Effector CD8-positive, alpha-beta T cell (primary cell): ENCODE measurements at regions not wholly inside any gene's neighbourhood (a gene's known extent, or its start where the extent isn't known, plus 50 kb on each side); places are given as distances from the start of the nearest gene placed in this dataset.

ENCODE experiments used
- DNase-seq: peaks from one replicate; lab custom pipeline; 2025; lab: John Stamatoyannopoulos, UW

DNA sequence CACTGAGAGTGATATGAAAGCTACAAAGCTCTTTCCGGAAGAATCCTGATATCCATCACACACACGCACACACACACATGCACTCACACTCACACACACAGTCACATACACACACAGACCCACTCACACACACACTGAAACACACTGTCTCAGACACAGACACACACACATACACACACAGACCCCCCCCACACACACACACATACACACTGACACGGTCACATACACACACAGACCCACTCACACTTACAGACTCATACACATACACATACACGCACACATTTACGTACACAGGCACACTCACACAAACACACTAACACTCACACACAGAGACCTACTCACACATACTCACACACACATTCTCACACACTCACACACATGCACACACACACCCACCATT, 58.6 kb downstream of the LIG4 start:
- DNase-seq, result no peak

DNA sequence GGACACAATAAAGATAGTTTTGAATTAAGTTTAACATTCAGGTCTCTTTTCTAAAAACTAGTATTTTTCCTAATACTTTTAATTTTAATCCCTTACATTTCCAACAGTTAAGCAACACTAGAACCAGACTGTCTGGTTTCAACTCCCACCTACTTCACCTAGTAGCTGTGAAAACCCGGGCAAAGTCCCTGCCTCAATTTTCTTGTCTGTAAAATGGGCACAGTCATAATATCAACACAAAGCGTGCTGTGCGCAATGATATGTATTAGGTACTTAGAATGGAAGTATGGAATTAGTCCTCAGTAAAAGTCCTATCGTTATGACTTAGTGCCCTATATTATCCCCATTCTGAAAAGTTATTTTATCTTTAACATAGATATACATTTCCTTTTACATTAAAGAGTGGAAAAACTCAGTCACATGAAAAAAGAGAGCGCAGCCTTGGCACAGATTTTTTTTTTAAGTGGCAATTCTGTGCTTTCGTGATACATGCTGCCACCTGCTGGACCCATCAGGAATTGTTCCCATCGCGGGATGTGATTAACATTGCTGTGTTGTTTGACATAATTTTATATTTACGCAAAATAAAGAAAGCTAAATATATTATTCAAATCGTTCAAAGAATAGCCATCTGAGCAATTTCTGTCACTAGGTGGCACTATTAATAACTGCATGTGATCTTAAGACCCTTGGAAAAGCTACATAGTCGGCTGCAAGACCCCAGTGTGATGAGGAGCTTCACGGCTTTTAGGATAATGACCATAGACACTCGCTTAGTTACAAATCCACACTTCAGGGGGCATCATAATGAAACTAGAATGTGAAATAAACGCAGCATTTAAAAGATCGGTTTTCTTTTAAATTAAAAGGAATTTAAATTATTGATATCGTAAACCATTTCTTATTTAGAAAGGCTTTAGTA, 59.9 kb downstream of the LIG4 start:
- peak; percentile 35 for DNase-seq

DNA sequence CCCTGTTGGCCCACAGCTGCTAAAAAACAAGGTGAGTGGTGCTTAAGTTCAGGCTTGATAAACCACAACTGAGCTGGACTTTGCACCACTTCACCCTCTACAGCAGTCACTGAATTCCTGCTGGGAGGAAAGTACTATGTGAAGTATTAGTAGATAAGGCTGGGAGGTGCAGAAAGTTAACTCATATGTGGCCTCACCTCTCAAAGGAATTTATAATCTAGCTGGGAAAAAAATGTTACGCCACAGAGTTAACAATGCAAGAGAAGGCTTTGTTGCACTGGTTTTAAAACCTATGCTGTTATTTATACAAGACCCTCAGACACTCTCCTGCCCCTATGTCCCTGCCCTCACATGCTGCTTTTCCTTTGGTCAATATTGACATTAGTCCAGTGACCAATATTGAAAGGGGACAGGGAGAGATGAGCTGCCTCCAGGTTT, 60.9 kb downstream of the LIG4 start:
- no peak for DNase-seq

DNA sequence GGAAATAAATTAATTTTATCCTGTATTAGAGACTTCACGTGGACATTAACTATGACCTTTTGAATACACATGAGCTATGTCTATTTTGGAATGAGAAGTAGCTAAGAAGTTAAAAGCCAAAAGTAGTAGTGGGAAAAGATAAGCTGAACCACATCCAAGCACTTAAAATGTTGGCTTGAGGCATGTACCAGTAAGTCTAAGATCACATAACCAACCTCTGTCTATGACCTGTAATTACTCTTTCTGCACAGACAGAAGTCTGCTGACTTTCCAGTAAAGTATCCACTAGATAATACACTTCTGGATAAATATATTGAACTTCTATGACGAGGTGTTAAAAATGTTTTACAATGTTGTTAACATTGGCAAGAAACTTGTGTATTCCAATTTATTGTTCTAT, 68.7 kb downstream of the LIG4 start:
- no peak for DNase-seq

DNA sequence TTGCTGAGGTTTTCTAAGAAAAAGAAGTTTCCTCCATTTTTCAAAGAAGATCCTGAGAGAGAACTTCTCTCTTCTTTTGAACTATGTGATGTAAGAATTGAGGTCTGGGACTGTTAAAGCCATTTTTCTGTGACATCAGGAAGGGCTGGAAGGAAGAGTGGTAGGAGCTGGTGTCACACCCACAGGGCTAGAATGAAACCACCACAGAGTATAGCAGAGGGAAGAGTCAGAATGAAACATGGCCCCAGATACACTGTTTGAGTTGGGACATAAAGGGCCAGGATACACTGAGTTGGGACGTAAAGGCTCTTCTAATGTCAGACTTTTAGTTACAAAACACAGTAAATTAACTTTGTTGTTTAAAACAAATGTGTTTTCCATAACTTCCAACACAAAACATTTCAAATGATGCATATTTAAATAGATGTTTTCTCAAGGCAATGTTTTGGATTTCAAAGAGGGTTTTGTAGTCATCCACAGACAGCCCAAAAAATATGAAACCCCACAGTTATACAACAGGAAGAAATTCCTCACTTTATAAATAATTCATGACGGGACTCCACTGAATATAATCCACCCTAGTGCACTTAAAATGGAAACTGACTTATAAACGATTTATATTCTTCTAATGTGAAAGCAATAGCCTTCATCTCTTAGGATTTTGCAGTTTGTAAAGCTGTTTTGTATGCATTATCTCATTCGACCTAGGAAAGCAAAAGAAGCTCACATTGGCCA, 72.5 kb downstream of the LIG4 start:
- no peak for DNase-seq

DNA sequence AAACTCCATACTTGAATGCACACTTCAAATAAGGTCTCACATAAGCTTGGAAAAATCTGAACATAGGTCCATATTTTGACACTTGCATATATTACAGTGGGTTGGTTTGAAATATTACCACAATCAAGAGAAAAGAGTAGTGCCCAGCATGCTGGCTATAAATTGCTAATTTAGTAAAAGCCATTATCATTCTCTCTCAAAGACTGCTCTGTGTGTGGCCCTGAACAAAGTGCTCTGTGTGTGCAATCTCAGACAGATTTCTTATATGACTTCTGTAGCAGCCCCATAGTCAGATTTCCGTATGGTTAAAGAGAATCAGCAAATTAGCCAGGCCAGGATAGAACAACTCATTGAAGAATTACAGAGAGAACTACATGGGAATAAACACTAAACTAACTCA, 78.2 kb downstream of the LIG4 start:
- DNase-seq, result no peak

DNA sequence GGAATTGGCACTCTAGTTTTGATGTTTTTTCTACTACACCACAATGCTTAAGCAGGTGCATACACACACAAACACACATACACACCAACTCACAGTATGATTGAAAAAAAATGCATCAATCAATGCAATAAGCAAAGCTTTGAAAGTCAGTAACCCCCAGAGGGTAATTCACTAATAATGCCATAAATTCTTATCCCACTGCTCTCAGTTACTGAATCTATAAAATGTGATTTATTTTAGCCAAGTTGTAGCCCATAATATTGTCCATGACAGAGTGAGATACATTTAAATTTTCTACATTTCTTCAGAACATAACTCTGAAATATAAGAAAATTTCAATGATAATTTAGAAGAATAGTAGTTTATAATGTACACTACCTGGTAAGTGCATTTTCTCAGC, 87.9 kb downstream of the LIG4 start:
- no peak for DNase-seq

DNA sequence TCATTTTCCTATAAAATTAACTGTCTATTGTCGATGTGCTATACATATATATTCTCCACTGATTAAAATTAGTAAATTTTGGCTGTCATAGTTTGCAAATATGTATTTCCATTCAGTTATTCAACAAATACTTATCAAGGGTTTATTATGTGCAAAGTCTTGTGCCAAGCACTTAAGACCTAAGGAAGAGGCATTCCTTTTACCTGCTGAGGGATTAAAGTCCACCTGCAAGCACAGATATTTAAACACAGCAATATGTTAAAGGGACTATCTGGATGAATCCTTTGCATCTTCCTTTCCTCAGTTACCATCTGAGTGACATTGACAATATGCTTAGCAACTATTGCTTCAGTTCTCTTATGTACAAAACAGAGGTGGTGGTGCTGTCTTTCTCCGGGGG, 89.3 kb downstream of the LIG4 start:
- no peak for DNase-seq

DNA sequence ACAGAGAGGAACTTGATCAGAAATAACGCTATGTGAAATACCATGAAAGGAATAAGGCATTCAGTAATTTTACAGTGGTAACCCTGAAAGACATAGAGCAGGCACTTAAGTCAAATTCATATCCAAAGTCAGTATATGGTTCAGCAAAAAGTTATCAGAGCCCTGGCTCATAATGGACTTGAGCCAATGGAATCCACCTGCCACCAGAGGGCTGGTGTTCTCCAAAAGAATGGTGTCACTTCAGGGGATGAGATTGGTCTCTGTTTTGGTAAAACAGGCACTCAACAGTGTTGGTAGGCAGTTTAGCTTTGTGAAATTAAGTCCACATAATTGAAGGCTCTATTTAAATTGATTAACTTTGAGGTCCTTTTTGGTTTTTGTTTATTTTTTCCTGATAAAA, 93.9 kb downstream of the LIG4 start:
- no peak for DNase-seq

DNA sequence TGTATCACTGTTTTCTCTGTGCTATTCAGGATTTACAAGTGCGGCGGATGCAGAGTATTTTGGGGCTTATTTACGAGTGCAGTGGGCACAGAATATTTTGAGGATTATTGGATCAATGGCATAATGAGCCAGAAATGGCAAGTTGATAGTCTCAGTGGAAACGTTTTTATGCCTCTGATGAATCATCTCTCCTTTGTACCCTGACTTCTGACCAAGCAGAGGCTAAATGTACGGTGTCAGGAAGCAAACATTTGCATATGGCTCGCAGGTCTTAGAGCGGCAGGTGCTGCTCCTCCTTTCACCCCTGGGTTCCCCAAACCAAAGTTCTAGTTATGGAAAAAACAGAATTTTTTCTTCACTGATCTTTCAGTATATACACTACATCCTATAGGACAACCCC, 94.5 kb downstream of the LIG4 start:
- DNase-seq, result no peak

DNA sequence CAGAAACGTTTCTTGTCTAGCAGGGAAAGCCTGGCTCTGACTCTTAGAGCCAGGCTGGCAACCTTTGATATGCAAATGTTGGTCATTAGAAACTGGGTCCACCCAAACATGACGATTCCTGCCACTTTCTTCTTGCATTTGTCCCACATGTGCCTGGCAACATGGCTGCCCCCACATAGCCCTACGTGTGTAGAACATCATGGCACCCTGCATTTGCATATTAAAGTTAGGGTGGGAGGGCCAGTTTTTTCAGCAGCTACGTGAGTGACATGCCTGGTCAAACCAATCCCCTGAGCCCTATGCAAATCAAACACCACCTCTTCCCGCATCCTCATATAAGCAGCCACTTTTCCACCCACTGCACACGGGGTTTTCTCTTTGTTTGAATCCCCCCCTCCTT, 95.0 kb downstream of the LIG4 start:
- DNase-seq, result no peak

DNA sequence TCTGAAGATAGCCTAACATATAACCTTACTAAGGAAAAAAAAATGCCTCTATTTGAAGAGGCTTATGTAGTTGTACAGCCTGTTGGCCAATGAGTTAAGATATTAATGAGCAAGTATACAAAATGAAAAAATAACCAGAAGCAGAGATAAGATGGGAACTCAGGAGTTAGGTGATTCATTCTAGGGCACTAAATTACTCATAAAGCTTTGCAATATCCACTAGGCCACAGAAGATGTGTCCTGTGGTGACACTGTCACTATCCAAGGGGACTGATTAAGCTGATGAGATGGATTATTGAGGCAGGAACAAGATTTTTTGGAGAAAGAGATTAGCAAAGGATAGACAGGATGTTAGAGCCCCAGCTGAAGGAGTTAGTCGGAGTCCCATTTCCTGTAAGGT, 99.6 kb downstream of the LIG4 start:
- no peak for DNase-seq

DNA sequence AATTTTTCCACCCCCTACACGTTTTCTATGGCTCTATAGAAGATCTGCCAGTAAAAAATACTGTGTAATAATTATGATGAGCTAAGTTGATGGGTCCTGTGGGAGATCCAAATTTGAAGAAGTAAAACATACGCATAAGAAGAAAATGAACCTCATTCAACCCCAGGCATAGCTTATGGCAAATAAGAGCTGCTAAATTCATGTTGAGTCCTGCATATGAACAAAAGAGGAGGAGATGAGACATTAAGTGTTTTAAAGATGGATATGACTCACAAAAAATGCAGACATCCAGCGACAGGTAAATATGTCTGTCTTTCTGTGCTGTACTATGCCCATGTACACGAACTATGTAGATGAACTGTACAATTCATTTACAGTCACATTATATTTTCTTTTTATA, 101.9 kb downstream of the LIG4 start:
- no peak for DNase-seq

DNA sequence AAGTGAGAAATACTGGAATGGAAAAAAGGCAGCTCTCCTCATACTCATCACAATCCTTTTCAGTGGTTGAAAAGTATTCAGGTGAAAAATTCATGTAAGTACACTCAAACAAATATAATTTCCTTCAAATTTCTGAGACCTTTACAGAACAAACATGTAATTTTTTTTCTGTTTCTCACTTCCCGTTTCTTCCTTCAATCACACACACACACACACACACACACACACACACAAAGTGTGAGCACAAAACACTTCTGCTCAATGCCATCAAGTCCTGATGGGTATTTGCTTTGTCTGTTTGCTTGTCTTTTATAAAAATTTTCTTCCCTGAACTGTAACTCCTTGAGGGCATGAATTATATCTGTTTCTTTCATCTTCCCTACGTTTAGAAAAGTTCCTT, 110.6 kb downstream of the LIG4 start:
- DNase-seq, result no peak

DNA sequence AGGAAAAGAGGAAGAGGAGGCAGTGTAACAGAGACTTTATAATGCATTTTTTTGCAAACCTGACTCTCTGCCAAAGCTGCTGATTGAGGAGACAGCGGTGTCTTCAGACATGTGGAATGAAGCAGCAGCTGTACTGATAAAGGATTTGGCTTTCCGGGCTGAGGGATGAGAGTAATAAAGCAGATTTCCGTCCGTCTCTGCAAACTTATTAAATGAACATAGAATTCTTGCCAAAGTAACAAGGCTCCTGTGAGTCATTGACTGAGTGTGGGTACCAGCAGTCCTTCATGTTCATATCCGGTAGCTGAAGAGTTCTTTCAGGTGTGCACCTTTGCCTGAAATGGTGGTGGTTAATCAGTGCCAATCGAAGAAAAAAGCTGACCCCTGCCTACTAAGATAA, 112.6 kb downstream of the LIG4 start:
- DNase-seq, result no peak

DNA sequence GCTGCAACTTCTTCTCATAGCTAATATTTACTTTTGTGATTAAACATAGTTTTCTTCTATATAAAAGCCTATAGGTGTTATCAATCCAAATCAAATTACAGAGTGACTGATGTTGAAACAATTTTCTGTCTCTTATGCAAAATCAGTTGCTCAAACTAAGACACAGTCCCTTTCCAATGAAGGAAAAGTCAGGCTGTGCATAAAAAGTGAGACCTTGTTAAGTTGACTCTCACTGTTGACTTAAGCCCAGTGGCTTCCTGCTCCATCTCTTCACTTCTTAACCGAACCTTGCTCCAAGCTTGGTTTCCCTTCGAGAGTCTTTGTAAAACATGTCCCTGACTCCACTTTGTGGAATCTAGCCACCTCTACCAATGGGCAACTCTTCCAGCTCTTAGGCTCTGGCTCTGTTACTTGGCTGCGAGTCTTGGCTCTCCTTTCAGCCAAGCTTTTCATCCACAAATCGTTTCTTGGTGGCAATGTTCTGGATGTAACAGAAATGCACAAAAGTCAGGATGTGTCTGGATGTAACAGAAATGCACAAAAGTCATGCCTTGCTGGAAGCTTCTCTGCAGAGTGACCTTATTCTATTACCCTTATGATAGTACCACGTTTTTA, 118.9 kb downstream of the LIG4 start:
- DNase-seq, result no peak

DNA sequence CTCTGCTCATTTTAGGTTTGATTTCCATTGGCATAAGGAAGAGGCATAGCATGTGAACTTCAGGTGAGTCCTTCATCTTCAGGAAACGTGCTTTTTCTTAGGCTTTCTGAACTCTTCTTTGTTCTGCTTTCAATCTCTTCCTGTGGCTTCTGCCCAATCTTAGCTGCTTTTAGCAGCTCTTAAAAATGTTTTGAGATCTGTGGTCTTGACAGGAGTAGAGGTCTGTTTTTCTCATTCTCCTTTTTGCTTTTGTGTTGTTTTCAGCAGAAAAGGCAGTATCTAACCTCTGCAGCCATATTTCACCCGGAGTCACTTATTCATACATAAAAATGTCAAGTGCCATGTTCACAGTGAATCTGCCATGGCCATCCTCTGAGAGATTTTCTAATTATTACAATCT, 120.3 kb downstream of the LIG4 start:
- no peak for DNase-seq

DNA sequence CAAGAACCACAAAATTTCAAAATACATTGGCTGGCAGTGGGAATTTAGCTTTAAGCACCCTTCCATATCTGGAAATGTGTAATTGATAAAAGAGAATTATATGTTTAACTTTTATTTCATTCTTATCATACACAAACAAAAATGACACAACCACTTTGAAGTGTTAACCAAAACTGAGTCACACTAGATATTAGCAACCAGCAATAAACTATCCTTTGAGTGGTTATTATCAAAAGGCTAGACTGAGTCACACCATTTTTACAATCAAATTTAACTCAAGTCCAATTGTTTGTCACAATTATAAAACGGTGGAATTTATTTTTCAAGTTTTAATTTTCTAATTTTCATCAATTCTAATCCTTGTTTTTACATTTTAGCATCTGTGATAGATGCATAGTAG, 121.7 kb downstream of the LIG4 start:
- no peak for DNase-seq

DNA sequence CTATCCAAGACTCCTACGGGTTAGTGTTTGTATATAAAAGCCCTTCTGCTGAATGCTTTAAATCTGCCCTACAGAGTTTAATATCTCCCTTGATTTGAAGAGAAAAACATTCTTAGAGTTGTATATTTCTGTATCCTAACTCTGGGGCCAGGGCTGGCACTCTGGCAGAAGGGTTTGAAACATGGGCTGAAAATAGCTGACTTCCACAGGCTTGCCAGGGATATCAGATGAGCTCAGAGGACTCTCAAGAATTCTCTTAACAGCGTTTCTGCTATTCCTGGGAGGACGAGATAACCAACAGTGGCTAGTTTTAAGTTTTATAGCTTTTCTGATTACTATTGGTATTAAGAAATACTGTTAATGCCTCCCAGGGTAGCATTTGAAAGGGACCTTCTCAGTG, 127.5 kb downstream of the LIG4 start:
- DNase-seq, result no peak

DNA sequence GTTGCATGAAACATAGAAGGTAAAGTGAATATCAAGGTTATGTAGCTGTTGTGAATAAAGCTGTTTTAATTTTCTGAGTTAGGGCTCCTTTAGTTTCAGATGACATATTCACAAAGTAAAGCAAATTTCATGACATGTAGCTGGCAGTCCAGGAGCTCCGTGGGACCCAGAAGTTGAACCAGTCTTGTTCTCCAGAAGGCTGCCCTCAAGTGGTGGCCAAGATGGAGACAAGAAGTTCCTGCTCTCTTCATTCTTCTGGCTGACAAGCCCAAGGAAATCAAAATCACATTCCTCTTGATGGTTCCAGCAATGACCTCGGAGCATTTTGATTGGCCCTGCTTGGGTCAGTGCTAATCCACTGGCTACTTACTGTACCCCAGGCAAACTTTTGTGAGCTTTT, 128.7 kb downstream of the LIG4 start:
- DNase-seq, result no peak

DNA sequence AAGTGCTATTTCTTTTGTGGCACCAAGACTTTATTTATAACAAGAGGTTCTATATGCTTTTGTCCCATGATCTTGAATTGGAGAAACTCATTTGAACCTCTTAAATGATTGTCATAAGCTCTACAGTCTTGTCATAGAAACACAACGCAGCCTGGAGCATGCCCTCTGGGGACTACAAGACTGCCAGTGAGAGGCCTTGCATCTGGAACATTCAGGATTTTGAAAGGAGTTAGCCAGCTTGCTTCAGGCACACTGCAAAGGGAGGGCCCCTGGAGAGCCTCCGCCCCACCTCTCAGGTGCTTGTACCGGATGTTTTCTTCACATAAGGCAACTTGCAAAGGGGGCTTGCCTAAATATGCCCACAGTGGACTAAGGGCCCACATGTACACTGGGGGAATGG, 130.5 kb downstream of the LIG4 start:
- no peak for DNase-seq

DNA sequence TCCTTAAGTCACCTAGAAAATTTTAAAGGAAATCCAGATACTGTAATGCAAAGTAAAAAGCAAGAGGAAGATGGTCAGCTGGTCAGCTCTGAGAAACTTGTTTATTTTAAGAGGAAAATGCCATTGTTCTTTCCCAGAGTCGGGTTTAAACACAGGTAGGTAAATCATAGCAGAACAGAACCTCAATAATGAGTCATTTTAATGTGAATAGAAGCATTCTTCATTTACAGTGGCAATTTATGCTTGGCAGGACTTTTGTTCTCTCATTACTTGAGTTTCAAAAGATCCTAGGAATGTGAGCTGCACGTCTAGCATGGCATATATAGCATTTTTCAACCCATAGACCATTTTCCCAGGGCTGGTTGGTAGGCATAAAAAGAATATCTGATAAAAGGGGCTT, 132.3 kb downstream of the LIG4 start:
- no peak for DNase-seq

DNA sequence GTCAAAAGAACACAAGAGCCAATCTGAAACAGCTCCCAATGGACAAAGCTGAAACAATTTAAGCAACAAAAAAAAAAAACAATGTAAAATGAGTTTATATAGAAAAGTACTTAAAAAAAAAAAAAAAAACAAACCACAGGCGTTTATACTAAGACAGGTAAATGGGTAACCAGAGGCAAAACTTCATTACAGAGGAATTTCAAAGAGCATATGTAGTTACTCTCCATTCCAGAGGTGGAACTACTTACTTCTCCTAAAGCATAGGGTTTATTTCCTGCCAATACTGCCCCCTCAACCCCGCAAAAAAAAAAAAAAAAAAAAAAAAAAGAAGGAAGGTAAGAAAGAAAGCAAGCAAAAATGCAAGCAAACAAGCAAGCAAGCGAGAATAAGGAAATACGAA, 132.9 kb downstream of the LIG4 start:
- DNase-seq, result no peak
